HG03469 (cell line): ENCODE measurements at regions not wholly inside any gene's neighbourhood (a gene's known extent, or its start where the extent isn't known, plus 50 kb on each side); places are given as distances from the start of the nearest gene placed in this dataset.

Experiments
- ATAC-seq: cut with Tn5 transposase; IDR thresholded peaks from one replicate; pipeline ENCODE4 v1.9.1; 2021; ENCODE audit warnings: mild to moderate bottlenecking, moderate library complexity, moderate number of reproducible peaks; ENCODE audit not compliant: unreplicated experiment

GRCh38 chr5:156164306-156164705, 162.7 kb upstream of the SGCD start:
- no peak for ATAC-seq

- no peak for ATAC-seq
Observed at GRCh38 chr5:156169495-156169894, 157.5 kb upstream of the SGCD start.

- ATAC-seq = no peak
Observed at GRCh38 chr5:156170351-156170961, 156.5 kb upstream of the SGCD start.

GRCh38 chr5:156174225-156174624, 152.7 kb upstream of the SGCD start:
- ATAC-seq = no peak

GRCh38 chr5:156178117-156178516, 148.8 kb upstream of the SGCD start:
- ATAC-seq = no peak

GRCh38 chr5:156181656-156182055, 145.3 kb upstream of the SGCD start:
- no peak for ATAC-seq

GRCh38 chr5:156182174-156182967, 144.6 kb upstream of the SGCD start:
- no peak for ATAC-seq

- no peak for ATAC-seq
Observed at GRCh38 chr5:156186760-156187159, 140.2 kb upstream of the SGCD start.

- ATAC-seq = no peak
Observed at GRCh38 chr5:156188016-156188415, 138.9 kb upstream of the SGCD start.

GRCh38 chr5:156189628-156190027, 137.3 kb upstream of the SGCD start:
- ATAC-seq = no peak

- no peak for ATAC-seq
Observed at GRCh38 chr5:156191547-156191946, 135.4 kb upstream of the SGCD start.

GRCh38 chr5:156197042-156197635, 129.8 kb upstream of the SGCD start:
- no peak for ATAC-seq

GRCh38 chr5:156199045-156199444, 127.9 kb upstream of the SGCD start:
- ATAC-seq = no peak

- no peak for ATAC-seq
Observed at GRCh38 chr5:156200938-156201787, 125.8 kb upstream of the SGCD start.

GRCh38 chr5:156201788-156202403, 125.1 kb upstream of the SGCD start:
- no peak for ATAC-seq

- ATAC-seq = no peak
Observed at GRCh38 chr5:156208271-156208670, 118.7 kb upstream of the SGCD start.

GRCh38 chr5:156218367-156219158, 108.4 kb upstream of the SGCD start:
- no peak for ATAC-seq

- ATAC-seq = no peak
Observed at GRCh38 chr5:156219483-156220005, 107.4 kb upstream of the SGCD start.

- no peak for ATAC-seq
Observed at GRCh38 chr5:156221816-156222215, 105.1 kb upstream of the SGCD start.

GRCh38 chr5:156223547-156223946, 103.4 kb upstream of the SGCD start:
- no peak for ATAC-seq
